GM19467 (cell line): ENCODE measurements at regions not wholly inside any gene's neighbourhood (a gene's known extent, or its start where the extent isn't known, plus 50 kb on each side); places are given as distances from the start of the nearest gene placed in this dataset.

ENCODE experiments used
- ATAC-seq: cut with Tn5 transposase; IDR thresholded peaks from one replicate; pipeline ENCODE4 v1.9.1; 2021; ENCODE audit warnings: mild to moderate bottlenecking, moderate library complexity; ENCODE audit not compliant: unreplicated experiment

DNA sequence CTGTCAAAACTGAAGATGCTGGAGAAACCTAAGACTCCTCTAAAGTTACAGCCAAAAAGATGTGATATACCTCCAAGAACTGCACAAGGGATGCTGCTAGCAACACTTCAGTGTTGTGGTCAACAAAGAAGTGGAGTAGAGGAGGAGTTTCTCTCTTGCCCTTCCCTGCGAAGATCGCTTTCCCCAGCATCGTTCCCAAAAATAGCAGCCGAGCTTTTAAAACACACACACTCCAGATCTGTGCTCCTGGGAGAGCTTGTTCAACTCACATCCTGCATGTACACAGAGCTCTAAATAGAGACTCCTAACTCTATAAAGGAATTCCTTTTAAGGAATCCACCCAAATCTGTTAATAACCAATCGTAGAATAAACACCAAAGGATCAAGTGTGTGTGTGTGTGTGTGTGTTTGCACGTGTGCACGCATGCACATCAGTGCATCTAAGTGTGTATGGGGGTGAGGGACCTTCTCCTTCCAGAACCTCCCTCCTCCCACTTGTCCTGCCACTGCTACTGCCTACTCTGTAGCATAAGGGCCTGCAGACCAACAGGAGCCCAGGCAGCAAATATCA lies 58.5 kb downstream of the PSMG1 start:
- no peak for ATAC-seq

DNA sequence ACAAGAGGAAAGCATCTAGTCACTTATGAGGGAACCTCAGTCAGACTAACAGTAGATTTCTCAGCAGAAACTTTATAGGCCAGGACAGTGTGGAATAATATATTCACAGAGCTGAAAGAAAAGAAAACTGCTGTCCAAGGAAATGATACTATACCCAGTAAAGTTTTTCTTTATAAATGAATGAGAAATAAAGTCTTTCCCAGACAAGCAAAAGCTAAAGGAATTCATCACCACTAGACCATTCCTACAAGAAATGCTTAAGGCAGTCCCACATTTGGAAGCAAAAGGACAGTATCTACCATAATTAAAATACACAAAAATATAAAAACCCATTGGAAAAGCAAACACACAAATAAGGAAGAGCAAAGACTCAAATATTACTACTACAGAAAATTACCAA lies 59.9 kb downstream of the PSMG1 start:
- ATAC-seq, result no peak

DNA sequence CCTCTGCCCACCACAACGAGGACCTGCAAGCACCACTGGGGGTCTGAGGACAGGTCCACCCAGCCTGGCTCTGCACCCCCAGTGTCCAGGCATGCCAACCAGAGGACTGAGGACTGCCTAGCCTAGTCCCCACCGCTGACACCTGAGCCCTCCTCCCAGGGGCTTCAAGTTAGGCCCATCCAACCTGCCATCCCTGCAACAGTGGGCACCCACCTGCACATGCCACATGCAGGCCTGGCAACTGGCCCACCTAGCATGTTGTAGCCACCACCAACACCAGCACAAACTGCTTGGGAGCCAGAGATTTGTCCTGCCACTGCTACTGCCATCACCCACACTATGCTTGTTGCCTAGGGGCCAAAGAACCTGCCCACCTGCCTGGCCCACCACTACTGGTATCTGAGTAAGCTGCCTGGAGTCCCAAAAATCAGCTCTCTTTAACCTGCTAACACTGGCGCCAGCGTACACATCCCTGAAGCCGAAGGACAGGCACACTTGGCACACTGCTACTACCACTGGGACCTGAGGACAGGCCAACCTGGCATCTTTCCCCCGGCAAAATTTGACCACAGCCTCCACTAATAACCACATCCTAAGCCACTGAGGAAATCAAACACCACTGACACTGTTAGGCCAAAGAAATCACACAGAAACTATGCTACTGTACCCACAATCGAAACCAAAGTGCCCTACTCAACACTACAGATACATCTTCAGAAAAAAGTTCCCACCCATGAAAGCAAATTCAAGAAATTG lies 61.5 kb downstream of the PSMG1 start:
- ATAC-seq, result no peak

DNA sequence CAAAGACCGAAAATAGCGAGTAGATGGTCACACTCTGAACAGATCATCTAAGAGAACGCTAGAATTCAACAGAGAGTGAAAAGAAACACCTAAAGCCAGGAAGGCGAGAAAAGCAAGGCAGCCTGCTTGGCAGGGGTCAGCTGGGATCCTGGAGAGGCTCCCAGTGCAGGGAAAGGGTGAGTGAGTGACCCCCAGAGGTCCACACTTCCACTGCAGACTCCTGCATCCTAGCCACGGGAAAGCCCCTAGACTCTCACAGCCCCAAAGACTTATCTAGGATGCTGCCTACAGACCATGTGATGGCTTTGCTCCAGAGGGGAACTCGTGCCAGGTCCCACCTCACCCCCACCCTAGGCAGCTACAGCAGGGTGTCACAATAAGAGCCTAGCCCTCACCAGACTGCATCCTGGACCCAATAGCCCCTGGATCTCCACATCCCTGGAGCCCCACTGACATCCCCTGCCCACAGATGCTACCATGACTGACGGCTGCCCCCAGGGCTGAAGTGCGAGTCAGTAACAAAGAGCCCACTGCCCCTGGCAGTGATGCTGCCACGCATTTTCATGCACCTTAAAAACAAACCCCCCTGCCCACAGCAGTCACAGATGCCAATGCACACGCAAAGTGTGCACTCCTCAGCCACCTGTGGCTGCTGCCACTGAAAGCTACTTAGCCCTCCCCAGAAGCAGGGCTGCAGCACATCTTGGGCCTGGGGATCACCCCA lies 62.2 kb downstream of the PSMG1 start:
- no peak for ATAC-seq

DNA sequence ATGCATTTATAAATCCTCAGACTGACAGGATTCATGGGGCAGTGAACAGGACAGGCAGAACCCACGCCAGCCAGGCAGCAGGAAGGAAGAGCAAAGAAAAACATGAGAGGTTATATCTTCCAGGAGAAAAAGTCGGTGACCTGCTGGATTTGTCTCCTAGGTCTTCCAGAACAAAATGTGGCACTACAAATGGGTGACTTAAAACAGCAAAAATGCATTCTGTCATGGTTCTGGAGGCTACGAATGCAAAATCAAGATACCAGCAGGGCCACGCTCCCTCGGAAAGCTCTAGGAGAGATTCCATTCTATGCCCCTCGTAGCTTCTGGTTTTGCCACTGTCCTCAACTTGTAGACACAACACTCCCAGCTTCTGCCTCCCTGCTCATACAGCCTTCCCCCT lies 63.4 kb downstream of the PSMG1 start:
- no peak for ATAC-seq

DNA sequence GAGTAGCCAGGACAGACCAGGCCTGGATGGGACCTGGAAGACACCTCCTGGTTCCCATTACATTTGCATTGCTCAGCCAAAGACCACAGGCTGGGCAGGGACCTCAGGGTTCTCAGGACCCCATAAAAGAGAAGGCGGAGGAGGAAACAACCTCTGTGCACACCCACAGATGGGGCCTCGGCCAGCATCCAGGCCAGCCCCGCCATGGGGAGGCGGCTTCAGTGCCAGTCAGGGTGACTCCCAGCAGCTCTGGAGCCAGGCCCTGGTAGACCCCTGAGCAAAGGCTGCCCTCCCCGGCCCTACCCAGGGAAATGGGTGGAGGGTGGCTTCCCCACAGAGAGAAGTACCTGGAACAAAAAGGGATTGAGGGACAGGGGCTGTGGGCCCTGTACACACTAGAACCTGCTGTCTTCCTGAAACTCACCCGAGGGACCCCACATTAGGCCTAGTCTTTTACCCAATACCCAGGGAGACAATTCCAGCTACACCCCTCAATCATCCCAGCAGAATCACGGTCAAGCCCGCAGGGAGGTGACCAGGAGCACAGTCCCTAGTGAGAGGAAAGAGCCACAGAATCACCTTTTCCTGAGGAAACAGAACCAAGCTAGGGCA lies 64.5 kb downstream of the PSMG1 start:
- no peak for ATAC-seq

DNA sequence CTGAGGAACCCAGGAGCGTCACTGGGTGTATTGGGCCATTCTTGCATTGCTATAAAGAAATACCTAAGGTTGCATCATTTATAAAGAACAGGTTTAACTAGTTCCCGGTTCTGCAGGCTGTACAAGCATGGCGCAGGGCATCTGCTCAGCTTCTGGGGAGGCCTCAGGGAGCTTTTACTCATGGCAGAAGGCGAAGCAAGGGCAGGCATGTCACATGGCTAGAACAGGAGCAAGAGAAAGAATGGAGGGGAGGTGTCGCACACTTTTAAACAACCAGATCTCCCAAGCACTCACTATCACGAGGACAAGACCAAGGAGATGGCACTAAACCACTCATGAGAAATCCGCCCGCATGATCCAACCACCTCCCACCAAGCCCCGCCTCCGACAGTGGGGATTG lies 65.2 kb downstream of the PSMG1 start:
- ATAC-seq, result no peak

DNA sequence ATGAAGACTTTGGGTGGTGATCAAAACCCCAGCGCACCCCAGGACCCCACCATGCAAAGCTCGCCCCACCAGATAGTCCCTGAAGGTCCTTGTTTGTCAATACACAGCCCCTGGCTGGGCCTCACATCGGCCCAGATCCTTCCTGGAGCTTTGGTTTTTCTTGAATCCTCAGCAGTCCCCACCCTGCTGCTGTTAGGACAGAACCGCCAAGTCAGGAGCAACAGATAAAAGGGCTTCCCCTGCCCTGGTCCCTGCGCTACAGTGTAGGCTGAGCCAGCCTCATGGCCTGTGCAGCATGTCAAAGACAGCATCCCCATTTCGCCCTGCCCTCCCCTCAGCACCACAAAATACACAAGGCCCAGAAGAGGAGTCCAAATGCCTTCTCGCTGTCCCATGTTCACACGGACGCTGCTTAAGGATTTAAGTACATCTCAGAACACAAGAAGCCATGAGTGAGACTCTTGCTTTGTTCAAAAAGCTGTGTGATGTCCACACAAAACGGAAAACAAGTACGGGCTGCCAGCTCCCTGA lies 65.7 kb downstream of the PSMG1 start:
- no peak for ATAC-seq

DNA sequence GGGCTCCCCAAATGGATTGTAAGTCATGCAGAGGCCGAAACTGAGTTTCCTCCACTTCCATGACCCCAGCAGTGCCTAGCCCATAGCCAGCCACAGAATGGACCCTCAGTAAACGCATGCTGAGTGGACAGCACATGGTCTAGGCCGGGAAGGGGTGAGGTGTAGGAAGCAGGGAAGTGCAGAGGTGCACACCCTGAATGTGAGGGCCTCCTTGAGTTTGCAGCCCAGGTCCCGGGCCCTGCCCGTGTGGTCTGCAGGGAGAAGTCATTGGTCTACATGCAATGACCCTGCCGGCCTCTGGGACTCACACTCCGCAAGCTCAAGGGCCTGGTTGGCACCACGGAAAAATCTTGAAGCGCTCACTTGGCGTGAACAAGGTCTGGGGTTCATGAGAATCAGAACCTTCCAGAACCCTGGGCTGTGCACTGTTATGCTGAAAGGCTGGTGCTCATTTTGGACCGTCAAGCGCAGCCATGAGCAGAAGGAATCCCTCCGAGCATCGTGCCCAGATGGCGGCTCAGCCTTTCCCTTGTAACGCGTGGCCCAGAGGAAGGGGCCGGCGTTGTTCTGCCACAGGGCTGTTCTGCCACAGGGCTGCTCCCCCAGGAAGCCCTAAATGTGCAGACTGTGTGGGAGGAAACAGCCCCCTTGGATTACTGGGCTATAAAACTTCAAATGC lies 66.4 kb downstream of the PSMG1 start:
- no peak for ATAC-seq

DNA sequence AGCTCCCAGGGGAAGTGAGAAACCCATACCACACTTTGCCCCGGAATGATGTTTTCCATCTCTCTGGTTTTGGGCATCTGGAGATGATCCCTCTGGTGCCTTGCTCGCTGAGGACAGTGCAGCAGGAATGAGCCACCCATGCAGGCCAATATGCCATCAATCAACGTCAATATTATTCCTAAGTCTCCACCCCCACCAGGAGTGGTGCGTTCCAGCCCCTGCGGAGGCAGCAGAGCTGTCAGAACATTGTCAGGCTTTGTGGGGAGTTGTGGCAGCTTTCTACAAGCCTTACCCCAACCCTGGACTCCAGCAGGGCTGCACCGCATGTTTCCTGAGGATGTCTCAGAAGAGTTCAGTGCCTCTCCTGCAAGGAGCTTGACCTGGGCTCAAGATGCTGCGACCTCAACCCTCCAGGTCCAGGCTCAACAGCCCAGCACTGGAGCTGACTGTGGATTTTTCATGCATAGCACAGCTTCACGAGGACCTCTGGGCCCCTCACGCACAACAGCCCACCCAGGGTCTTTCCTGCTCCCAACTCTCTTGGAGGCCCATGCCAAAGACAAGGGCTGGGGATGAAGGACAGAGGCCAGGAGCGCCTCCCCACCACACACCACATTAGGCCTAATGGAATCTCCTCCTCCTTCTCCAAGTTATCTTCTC lies 67.5 kb downstream of the PSMG1 start:
- no peak for ATAC-seq

DNA sequence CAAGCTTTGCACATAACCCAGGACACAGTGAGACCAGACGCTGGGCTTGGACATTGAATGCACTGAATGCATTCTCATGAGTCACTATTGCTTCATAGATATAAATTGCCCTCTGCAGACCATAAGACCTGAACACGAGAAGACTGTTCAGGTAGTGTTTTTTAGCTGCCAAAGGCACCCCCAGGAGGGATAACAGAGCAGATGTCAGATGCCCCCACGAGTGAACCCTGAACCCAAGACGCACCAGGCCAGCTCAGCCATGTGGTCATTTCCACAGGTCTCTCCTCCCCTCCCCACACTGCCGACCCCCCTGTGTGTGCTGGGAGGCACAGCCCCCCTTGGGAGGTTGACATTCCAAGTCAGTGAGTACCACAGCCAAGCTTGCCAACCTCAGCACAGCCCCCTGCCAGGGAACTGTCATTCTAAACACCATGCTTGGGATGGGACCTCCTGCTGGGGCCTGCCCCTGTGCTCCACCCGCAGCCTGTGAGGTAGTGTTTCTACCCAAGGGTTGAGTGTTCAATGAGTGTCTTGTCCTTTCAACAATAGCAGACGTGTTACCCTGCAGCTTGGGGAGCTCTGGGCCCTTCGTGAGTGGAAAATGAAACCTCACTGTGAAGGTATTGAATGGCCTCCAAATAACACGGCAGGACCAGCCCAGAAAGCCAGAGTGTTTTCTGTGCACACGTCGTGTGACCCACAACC lies 68.2 kb downstream of the PSMG1 start:
- ATAC-seq, result no peak

DNA sequence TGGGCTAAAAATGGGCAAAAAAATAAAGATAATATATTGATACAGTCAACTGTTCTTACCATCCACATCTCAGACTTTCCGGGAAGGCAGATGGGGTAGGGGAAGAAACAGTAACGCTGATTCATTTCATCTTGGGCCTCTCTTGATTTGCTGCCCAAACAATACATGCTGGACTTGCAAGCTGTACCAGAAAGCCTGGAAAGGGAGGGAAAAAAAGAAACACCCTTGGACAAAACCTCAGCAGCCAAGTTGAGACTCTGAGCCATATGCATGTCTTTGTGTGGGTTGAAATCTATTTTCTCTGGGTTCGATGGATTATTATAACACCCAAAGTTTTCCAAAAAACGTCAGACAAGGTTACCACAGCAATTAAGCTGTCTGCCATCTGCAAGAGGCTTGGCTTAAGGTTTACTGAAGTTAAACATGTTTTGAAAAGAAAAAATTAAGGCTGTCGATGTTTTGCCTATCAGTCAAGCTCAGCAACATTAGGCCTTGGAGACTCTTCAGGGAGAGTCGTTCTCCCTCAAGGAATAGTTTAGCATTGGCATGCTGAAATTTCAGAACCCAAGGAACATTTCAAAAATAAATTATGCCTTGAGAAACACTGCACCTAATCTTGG lies 71.2 kb downstream of the PSMG1 start:
- no peak for ATAC-seq

DNA sequence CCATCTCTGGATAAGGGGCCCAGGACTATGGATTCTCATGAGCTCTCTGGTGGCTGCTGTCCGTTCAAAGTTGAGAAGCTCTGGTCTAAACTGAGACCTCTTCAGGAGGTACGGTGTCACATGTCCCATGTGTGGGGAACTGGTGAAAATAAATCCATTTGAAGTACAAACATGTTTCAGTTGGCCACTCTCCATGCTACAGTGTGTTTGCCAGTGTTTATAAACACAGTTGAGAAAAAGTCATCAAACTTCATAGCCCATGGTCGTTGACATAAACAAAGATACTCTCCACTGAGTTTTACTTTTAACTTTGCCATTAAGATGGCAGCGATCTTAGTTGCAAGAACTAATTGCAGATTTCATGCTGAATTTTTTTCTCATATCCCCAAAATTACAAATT lies 72.8 kb downstream of the PSMG1 start:
- ATAC-seq, result no peak

DNA sequence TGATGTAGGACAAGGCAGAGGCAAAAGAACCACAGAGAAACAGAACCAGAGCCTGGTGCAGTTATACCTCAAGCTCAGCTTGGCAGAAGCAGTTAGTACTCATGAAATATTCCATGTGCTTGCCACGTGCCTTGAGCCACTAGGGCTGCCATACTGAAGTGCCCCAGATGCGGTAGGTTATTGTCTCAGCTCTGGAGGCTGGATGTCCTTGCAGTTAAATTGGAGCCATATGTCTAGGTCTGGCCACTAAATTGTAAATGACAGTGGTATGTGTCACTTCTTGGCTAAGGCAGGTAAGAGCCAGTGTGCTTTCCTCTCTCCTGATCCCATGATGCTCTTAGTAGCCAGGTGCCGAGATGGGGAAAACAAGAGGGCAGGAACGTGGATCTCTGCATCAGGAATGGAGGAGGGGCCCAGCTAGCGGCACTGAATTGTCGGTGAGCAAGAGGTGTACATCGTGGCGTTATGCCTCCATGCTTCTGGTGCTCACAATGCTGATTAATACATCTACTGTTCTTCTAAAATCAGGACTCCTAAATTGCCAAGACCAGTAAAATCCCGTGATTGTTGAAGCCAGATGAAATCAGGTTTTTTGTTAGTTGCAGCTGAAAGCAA lies 73.5 kb downstream of the PSMG1 start:
- no peak for ATAC-seq

DNA sequence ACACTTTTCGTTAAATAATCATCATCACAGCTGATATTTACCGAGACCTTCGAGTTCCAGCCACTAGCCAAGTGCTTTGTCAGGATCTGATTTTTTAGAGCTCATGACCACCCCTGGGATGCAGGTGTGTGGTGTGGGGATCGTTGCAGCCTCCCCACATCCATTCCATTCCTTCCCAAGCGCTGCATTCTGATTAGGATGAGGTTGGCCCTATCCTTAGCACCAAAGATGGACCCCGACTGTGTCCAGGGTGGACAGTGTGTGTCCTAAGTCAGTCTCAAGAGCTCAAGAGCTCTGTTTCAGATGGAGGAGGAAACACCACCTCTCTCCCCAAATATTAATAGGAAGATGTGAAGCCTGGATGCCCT lies 74.1 kb downstream of the PSMG1 start:
- no peak for ATAC-seq

DNA sequence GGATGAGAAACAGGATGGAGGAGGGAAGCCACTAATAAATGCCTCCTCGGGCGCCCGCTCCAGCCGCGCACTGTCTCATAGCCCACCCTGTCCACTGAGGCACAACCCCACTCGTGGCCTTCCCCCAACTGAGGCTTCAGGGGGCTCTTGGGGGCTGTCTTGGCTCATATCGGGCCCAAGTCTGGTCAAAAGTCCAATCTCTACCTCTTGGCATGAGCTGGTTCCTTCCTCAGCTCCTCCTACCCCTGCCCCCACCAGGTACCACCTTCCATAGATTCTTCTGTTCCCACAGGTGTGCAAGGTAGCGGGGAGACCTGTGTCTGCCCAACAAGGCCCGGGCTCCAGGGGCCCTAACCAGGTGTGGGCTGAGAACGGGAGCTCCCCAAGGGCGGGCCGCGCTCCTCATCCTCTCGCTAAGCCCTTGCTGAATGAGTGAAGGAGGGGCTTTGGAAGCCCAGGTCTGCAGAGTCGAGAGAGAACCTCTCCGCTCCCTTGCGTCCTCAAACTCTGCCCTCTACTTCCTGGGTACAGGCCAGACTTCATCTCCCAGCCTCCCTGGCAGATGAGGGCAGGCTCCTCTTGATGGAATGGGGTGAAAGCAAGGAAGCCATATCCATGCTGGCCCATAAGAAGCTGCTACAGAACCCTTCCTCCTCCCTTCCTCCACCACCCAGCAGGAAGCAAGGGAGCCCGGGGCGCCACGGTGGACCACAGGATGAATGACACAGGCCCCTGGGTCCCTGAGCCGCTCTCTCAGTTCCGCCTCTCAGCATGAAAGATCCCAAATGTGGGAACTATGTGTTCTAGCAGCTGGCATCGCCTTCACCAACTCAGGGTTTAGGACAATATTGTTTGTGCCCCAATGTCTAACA lies 74.7 kb downstream of the PSMG1 start:
- no peak for ATAC-seq

DNA sequence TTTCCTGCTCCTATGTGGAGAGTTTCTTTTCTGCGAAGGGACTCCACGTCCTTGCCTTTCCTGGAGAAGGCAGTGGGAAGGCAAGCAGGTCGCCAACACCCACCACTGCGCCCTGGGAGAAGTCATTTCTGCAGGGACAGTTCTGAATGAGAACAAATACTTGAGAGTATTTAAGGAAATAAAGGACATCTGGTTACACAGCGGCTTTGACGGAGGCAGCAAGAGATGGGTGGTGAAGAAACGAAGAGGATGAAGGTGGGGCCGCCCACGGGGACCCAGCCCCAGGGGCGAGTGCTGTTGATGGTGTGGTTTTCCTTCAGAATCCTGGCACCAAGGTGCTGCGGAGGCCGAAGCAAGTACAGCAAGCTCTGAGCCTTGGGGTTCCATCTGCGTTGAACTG lies 75.5 kb downstream of the PSMG1 start:
- ATAC-seq, result no peak

DNA sequence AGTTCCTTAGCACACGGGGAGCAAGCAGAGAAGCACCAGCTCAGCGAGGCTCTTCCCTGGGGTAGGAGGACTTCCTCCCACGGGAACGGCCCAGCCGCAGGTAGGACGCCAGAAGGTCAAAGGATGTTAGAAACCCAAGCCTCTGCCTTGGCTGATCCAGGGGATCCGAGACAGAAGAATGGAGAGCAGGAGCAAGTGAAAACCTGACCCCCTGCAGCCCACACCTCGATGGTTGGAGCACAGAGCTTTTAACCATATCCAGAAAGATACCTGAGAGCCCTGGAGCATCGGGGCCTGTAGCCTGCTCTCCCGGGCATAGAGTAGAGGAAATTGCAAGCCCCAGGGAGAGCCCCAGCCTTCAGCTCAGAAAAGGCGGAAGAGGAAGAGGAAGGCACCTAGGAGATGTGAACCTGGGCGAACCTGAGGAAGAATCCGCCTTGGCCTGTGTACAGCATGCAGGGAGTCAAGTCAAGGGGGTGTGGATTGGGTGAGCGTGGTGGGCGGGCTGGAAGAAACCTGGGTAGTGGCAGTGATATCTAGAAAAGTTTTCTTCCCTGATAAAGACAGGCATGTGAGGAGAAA lies 76.3 kb downstream of the PSMG1 start:
- no peak for ATAC-seq
